HG02798 (cell line): ENCODE measurements at regions not wholly inside any gene's neighbourhood (a gene's known extent, or its start where the extent isn't known, plus 50 kb on each side); places are given as distances from the start of the nearest gene placed in this dataset.
"Not testable (repeated sequence)": the region's sequence is repeated elsewhere in the genome, so short reads cannot be mapped to it uniquely, and the experiment has no call there.

Source experiments
- ATAC-seq: cut with Tn5 transposase; IDR thresholded peaks from one replicate; pipeline ENCODE4 v1.9.1; 2021; ENCODE audit warnings: mild to moderate bottlenecking; ENCODE audit not compliant: unreplicated experiment, poor library complexity

DNA sequence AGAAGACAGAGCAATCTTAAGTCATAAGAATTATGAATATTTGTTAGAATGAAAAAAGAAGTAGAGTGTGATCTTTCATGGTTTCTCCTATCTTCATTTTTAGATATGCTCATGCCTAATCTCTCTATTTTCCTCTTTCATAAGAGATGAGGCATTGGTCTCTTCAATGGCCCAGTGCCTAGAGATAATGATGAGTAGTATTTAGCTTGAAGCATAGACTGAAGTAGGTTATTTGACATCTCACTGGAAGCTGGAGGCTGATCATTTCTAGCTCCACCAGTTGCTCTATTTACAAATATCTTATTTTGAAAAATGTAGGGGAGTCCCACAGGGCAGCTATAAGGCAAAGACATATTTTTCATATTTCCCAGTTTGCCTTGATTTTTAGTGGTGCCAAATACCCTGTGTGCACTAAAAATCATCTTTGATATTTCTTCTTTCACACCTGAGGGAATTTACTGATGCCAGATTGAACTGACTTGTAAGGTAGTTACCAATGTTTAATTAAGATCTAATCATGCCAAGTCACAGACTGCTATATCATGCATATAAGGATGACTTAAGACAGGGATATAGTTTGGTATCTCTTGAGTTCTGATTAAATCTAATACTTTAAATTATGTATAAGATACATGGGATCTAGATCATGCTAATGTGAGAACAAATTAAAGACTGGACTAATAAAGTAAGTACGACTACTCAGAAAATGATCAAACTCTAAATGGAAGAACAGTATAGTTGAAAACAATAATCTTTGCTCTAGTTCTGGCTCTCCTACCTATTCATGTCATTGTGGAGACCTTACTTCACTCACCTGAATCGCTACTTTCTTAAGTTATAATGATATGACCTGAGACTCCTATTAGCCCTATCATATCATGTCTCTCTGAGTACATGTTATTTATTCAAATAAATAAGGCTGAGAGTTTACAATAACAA, 108.2 kb upstream of the IFNE start:
- ATAC-seq = no peak

DNA sequence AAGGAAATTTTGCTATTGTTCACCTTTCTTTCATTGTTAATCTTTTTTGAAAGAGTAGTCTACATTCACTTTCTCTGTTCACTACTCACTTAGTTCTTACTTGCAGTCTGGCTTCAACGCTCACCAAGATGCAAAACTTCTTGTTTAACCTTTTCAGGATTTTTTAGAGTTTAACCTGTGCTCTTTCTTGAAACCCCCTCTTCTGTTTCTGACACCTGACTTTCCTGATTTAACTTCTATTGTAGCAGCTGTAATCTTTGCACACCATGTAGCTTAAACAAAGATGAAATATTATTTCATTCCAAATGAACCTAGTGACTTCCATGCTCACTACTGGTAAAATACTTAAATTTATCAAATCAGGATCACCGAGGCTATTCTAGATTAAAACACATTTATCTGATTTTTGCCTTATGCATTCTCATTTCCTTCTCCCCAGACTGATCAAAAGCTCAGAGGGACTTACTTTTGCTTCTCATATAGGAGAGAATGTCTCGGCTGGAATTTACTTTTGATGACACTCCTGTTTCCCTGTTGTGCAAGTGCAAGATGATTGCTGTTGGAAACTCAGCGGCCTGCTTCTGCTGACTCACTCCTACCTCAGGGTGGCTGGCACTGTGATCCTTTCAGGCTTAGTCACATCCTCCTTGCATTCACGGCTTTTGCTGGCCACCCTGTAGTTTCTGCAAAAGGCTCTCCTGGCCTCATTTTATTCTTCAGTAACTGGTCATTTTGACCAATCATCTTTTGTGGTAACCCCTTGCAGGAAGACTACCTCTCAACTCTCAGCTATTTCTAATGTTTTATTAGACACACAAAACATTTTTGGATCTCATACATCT, 109.3 kb upstream of the IFNE start:
- no peak for ATAC-seq

DNA sequence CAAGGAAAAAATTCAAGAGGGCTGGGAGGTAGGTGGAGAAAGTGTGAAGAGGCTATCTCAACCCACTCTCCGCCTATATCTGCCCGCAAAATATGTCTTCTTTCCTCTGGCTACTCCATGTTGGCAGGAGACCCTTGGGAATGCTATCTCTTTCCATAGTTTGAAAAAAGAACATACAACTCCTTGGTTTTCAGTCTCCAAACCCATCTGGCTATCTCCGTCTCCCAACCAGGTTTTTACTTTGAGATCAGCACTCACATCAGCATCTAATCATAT, 109.9 kb upstream of the IFNE start:
- ATAC-seq = no peak

DNA sequence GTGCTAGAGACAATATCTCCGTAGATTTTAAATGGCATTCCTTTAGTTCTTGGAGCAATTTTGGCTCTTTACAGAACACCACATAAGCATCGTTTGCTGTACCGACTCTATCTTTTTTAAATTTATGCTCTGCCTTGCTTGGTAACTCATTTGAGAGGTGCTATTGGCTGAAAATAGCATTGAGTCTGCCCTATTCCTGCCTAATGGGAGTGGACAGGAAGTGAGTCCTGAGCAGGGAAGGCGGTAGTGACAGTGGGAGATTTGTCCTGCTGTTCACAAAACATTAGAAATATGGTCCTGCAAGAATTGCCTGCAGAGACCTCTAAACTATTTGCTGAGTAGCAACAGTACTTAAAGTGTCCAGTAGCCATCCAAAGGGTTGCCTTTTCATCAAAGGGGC, 115.2 kb upstream of the IFNE start:
- ATAC-seq = no peak

DNA sequence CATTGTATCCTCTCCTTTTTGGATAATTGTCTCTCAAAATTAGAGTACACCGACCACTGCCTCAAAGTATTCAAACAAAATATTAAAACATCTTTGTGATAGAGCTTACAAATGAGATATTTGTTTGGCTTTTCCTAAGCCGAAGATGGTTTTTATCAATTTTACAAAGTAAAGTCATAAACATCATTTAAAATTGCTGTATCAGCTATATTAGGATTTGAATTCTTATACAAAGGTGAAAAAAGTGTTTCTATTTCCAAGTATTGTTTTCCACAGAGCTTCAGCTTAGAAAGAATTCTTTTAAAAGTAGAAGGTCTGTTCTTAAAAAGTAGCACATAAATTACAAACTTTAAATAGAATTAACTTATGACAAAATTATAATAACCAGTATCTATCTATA, 116.6 kb upstream of the IFNE start:
- no peak for ATAC-seq

DNA sequence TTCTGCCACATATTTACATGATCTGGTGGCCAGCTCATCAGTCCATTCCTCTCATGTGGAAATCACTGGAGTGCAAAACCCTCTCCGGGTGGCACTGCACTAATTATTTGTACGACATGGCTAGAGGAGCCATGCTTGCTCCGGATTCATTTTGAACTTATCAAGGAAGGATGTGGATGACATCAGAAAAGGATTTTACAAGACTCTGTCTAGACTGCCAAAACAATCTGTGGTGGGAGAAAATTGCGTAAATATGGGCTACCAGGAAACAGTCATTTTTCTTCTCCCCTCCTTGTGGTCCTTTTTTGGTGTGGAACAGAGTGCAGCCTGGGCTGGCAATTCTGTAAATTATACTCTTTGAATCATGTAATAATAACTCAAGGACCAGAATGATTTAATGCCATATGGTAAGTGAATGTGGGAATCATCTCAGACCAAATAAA, 123.4 kb upstream of the IFNE start:
- ATAC-seq = no peak

DNA sequence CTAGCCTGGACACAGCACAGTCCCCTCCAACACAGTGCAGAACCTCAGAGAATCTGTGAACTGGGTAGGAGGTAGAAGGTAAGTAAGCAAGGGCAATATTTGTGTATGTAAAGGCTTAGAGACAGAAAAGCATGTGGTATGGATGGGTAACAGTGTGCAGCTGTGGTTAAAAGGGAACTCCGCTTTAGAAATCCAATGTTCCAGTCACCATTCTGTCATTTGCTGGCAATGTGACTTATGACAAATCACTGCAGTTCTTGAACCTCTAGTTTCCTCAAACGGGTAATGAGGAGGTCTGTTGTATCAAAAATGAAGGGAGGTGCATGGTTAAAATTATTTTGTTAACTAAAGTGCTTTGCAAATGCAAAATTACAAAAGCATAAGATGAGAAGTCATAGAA, 125.5 kb upstream of the IFNE start:
- ATAC-seq = no peak

DNA sequence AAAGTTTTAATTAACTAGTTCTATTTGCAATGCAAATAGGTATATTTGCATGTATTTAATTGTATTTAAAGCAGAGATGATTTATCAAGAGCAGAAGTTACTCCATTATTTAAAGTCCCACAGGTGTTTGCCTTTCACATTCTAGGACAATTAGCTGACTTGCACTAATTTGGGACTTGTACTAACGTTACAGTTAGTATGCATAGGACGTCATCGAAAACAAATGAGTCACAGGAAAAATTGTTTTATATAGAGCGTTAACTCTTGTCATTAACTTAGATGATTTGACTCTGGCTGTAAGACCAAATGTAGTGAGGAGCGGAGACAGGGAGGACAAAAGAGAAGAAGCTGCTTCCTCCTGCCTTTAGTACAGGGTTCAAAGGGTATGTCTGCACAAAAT, 126.1 kb upstream of the IFNE start:
- no peak for ATAC-seq

DNA sequence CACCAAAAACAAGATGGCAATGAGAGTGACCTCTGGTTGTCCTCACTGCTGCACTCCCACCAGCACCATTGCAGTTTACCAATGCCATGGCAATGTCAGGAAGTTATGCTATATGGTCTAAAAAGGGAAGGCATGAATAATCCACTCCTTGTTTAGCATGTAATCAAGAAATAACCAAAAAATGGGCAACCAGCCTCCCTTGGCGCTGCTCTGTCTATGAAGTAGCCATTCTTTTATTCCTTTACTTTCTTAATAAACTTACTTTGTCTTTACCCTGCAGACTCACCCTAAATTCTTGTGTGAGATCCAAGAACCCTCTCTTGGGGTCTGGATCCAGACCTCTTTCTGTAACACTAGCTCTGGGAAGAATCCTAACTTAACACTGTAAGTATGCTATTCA, 127.4 kb upstream of the IFNE start:
- no peak for ATAC-seq

DNA sequence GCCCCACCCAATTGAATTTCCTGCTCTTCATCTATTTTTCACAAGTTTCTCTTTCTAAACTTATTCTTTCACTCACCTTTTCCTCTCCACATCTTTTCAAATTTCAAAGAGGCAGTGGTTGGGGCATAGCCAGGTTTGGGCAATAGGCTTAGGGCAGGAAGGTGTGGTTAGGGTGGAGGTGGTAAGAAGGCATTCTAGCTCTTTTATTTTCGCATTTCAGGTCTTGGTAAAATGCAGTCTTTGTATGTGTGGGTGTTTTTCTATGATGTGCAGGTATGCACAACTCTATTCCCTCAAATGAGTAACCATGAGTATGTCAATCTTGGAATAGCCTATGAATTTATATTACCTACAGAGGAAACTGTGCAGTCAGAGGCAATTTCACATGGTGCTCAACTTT, 129.8 kb upstream of the IFNE start:
- no peak for ATAC-seq

DNA sequence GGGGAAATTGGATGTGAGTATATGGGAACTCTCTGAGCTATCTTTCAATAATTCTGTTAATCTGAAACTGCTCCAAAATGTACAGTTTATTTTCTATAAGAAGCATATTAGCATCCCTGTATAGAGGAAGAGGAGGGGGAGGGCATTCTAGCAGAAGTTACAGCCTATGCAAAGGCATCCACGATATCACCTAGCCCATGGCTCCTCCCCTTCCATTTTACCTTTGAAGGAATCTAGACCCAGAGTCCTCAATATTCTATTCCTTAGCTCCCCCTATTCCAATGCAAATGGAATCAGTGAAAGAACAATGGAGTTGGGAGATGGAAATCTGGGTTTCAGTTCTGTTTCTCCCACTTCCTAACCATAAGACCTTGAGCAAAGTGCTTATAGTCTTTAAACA, 132.9 kb upstream of the IFNE start:
- no peak for ATAC-seq

DNA sequence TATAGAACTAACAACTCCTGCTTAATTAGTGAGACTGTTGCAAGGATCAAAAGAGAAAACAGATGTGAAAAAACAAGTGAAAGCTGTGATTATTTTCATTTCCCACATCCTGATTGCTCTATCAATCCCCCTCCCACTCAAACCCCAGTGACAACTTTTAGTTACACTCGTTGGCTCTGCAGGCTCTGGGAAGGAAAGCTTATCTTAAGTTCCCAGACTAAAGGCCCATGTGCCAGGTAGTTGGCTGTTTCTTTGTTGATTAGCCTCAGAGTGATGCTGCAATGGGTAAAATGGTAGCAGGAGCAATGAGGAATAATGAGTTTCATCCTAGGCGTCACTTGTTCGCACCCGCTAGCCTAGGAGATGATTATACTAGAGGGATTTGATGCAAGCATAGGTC, 133.3 kb upstream of the IFNE start:
- ATAC-seq = no peak

DNA sequence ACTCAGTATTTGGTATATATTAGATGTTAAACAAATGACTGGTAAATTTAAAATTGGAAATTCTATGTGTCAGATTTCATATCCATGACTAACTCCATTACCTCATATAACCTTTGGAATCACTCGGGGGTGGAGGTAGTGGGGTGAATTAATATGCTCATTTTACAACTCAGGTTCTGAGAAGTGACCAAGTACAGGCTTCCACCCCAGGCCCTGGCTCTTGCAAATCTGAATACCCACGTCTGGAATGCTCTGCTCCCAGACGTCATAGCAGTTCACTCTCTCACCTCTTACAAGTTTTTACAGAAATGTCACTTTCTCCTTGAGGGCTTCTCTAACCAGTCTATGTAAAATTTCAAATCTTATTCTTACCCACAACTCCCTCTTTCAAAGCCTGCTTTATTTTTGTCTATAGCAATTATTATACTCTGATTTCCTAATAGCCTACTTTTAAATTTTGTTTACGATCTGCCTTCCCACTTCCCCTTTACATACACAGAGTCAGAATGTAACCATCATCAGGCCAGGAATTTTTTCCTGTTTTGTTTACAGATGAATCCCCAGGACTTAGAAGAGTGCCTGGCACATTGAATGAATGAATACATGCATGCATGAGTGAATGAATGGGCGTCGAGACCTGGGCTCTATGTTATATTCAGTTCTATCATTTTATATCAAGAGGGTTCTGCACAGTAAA, 134.1 kb upstream of the IFNE start:
- ATAC-seq = no peak

DNA sequence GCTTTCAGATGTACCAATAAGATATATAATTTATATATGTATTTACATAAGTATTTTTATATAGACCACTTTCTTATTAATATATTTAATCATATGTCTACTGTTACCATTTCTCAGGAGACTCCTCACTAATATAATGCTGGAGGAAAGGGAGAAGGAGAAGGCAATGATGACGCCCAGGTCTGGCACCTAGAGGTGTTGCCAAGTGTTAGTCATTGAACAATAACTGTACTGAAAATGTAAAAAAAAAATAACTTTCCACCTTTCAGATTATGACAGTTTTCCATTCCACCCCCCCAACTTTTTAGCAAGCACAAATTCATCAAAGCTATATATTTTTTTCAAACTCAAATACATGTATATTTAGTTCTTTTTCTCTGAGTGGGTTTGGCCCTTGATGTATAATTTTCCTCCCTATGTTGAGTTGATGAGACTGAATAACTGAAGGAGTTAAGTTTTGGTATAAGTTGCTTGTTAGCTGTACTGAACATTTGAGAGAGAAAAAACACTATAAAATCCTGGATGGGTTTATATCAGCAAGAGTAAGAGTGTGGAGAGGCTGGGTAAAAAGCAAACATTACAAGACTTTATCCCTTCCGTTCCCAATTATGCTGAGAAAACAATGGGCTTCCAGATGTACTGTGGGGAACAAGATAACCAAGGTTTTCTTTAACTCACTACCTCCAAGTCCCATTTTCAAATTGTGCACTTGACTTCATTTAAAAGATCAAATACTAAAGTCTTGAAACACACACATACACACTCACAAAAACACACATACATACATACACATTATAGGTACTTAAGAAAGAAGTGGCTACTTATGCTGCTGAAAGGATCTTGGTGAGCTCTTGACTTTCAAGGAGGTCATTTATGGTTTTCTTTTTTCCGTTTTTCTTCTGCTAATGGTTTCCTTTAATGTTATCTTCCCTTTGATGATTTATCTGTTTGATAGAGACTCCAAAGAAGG, 142.8 kb upstream of the IFNE start:
- no peak for ATAC-seq

DNA sequence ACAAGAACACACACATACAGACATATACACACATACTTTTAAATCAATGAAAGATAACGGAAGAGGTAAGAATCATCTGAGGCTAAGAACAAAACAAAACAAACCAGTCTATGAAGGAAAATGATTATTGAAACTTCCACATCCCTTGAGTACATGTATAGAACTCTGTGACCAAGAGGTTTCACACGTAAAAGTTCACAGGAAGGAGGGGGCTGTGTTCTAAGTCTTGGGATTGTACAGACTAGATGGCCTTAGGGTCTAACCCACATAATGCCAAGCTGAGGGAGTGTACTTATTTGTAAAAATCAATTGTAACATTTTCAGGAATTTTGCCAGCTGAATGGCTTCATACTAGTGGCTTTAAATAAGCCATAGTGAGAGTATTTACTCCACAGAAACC, 144.4 kb upstream of the IFNE start:
- no peak for ATAC-seq

DNA sequence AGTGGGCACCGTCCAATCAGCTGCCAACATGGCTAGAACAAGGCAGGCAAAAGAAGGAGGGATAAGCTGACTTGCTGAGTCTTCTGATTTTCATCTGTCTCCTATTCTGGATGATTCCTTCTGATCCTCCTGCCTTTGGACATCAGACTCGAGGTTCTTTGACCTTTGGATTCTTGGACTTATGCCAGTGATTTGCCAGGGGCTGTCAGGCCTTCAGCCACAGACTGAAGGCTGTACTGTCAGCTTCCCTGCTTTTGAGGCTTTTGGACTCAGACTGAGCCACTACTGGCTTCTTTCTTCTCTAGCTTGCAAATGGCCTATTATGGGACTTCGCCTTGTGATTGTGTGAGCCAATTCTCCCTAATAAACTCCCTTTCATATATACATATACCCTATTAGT, 146.8 kb upstream of the IFNE start:
- ATAC-seq = not testable (repeated sequence)

DNA sequence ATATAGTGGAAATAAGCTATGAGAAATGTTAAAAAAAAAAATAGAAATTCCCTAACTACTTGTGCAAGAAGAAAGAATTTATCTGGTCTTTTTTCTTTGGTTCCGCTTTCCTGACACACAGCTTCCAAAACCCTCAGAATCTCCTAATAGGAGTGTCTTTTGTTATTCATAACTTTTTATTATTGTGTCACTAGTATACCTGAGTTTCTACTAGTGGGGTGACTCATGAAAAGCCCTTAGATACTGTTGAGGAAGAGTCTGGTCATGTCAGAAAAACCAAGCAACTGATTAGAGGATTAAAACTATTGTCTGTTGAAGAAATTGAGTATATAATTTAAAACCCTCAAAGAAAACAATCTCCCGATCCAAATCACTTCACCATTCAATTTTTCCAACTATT, 152.8 kb upstream of the IFNE start:
- no peak for ATAC-seq

DNA sequence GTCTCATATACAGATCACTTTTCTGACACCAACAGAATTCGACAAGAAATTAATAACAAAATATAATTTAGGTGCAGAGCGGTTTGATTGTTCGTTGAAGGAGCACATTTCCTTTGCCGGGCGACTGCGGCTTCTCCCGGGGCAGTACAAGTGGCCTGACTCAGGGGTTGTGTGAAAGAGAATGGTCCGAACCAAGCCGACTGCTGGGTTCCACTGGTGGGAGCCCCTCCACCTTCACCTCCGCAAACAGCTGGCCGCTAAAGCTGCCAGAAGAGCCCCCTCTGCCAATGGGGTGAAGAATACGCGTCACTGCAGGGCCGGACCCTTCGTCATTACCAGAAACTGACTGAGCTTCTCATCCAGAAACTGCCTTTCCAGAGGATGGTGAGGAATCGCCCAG, 156.0 kb upstream of the IFNE start:
- no peak for ATAC-seq

DNA sequence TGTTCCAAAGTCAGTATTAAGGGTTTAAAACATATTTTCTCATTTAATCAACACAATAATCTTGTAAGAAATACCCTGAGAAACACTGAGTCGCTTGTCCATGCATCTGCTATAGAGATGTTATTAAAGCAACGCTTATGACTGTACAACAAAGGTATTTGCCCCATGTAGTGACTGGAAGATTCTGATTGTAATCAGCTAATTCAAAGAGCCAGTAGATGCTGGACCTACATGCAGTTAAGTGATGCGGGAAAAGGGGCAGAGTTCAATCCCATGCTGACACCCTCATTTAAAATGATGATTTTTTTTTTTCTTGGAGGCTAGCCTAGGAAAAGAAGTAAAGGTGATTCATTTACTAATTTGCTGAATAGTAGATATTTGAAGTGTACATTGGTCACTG, 149.3 kb upstream of the MTAP start:
- ATAC-seq = no peak

DNA sequence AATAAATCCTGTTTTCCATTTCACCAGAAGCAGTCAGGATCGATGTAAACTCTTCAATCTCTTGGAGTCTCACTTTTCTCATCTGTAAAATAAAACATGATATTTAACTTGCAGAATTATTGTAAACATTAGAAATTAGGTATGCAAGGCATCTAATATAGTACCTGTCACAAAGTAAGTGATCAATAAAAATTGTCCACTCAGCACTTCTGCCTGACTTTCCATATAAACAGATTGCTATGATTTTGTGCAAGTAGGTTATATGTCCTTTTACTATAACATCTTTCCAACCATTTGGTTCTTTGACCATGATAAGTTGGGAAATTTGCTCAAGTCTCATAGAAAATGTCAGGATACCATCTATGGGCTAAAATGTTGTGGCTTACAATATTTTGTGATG, 148.8 kb upstream of the MTAP start:
- ATAC-seq = no peak
